SIG-M5 treated with dmso at 0.1 percent for 504 hours (cell line): ENCODE measurements at regions not wholly inside any gene's neighbourhood (a gene's known extent, or its start where the extent isn't known, plus 50 kb on each side); places are given as distances from the start of the nearest gene placed in this dataset.

ENCODE experiments used
- DNase-seq: peaks from one replicate; lab custom pipeline; 2025; ENCODE audit not compliant: unreplicated experiment; lab: John Stamatoyannopoulos, UW

- no peak for DNase-seq
These were observed 103.3 kb downstream of the PTPRS start for GRCh38 chr19:5237190-5237780.

- no peak for DNase-seq
These were observed 105.0 kb downstream of the PTPRS start for GRCh38 chr19:5235458-5236219.

- no peak for DNase-seq
These were observed 106.2 kb downstream of the PTPRS start for GRCh38 chr19:5234412-5234811.

- DNase-seq, result no peak
These were observed 107.7 kb downstream of the PTPRS start for GRCh38 chr19:5232798-5233505.

GRCh38 chr19:5231857-5232678, 108.5 kb downstream of the PTPRS start:
- DNase-seq, result no peak

GRCh38 chr19:5230730-5231555, 109.7 kb downstream of the PTPRS start:
- no peak for DNase-seq

GRCh38 chr19:5229778-5230335, 110.8 kb downstream of the PTPRS start:
- DNase-seq, result no peak

- DNase-seq, result no peak
These were observed 111.5 kb downstream of the PTPRS start for GRCh38 chr19:5228932-5229777.

GRCh38 chr19:5228490-5228889, 112.1 kb downstream of the PTPRS start:
- DNase-seq, result no peak

- no peak for DNase-seq
These were observed 114.9 kb downstream of the PTPRS start for GRCh38 chr19:5225486-5226345.

GRCh38 chr19:5224480-5224879, 116.1 kb downstream of the PTPRS start:
- no peak for DNase-seq

GRCh38 chr19:5222821-5223321, 117.7 kb downstream of the PTPRS start:
- DNase-seq, result no peak

- no peak for DNase-seq
These were observed 118.4 kb downstream of the PTPRS start for GRCh38 chr19:5222178-5222577.

- DNase-seq, result no peak
These were observed 119.7 kb downstream of the PTPRS start for GRCh38 chr19:5220866-5221265.

- no peak for DNase-seq
These were observed 120.3 kb downstream of the PTPRS start for GRCh38 chr19:5220361-5220760.

GRCh38 chr19:5219551-5220304, 120.9 kb downstream of the PTPRS start:
- DNase-seq, result no peak

GRCh38 chr19:5218963-5219530, 121.6 kb downstream of the PTPRS start:
- no peak for DNase-seq
